T-cell (primary cell): ENCODE measurements at regions not wholly inside any gene's neighbourhood (a gene's known extent, or its start where the extent isn't known, plus 50 kb on each side); places are given as distances from the start of the nearest gene placed in this dataset.
A peak's percentile ranks its signal among the peaks of the same experiment; 100 is the strongest.
"Not testable (repeated sequence)": the region's sequence is repeated elsewhere in the genome, so short reads cannot be mapped to it uniquely, and the experiment has no call there.

ENCODE experiments used
- ATAC-seq, 4 experiments: fragments of 200-7000 bp in 3 of 4; fragments of 150-1000 bp in 1 of 4; cut with Tn5 transposase; replicated peaks in 1 of 4; 1 replicate in 3 of 4; 2 replicates in 1 of 4; pipeline ENCODE4 v1.10.0; 2021; ENCODE audit warnings: moderate library complexity in 3 of 4, mild to moderate bottlenecking in 2 of 4, moderate number of reproducible peaks in 1 of 4
- CTCF ChIA-PET, 2 donors: fragments of 300-600 bp; sonication (Branson Sonifier 250); formaldehyde crosslinking; loops; one replicate each; lab custom pipeline; 2022; ENCODE audit warnings: antibody characterized with exemption in 2 of 2; lab: Charles Lee
- POLR2A ChIA-PET, 2 donors: fragments of 300-600 bp; sonication (Branson Sonifier 250); formaldehyde crosslinking; loops; one replicate each; lab custom pipeline; 2022; ENCODE audit warnings: antibody characterized with exemption in 2 of 2; lab: Charles Lee
- DNase-seq, 35 experiments: peaks; one replicate each; pipeline versions ENCODE4 v3.0.0 to v3.0.0-alpha.2; 2013 to 2023
- H3K27ac ChIP-seq: one replicate; pipeline ENCODE4 v1.5.1; 2013; ENCODE audit warnings: low read length
- H3K27me3 ChIP-seq, 2 experiments: replicated peaks in 1 of 2; 1 replicate in 1 of 2; 2 replicates in 1 of 2; pipeline versions ENCODE4 v1.6.1 to v1.7.0; 2013; ENCODE audit warnings: low read length in 1 of 2, mixed read lengths in 1 of 2; ENCODE audit not compliant: control insufficient read depth in 2 of 2, insufficient read depth in 2 of 2; ENCODE audit errors: extremely low read depth in 1 of 2
- H3K36me3 ChIP-seq, 2 donors: 1 replicate in 1 of 2; 2 replicates in 1 of 2; pipeline versions ENCODE4 v1.6.1 to v1.7.0; 2013; ENCODE audit warnings: low read length in 1 of 2; ENCODE audit not compliant: control insufficient read depth in 2 of 2, insufficient read depth in 1 of 2; ENCODE audit errors: extremely low read depth in 1 of 2
- H3K4me1 ChIP-seq, 2 experiments: 1 replicate in 1 of 2; 2 replicates in 1 of 2; pipeline versions ENCODE4 v1.6.1 to v1.7.0; 2013; ENCODE audit warnings: low read length in 2 of 2, mixed read lengths in 1 of 2; ENCODE audit not compliant: insufficient read depth in 2 of 2, control insufficient read depth in 1 of 2; ENCODE audit errors: extremely low read depth in 1 of 2
- H3K4me3 ChIP-seq, 2 donors: 1 replicate in 1 of 2; 2 replicates in 1 of 2; pipeline versions ENCODE4 v1.5.1 to v1.7.0; 2013; ENCODE audit warnings: mild to moderate bottlenecking in 2 of 2, low read length in 1 of 2, moderate library complexity in 1 of 2; ENCODE audit not compliant: control insufficient read depth in 1 of 2; ENCODE audit errors: extremely low read depth in 1 of 2
- H3K9me3 ChIP-seq: 2 replicates; pipeline ENCODE4 v1.7.0; 2013
- H3K27ac Mint-ChIP-seq, 2 donors: one replicate each; pipeline ENCODE4 v1.8.0; 2020 to 2021; ENCODE audit warnings: mild to moderate bottlenecking in 2 of 2, mixed read lengths in 2 of 2
- H3K27me3 Mint-ChIP-seq, 2 donors: one replicate each; pipeline ENCODE4 v1.8.0; 2021 to 2022; ENCODE audit warnings: mixed read lengths in 2 of 2
- H3K36me3 Mint-ChIP-seq: one replicate; pipeline ENCODE4 v1.8.0; 2021; ENCODE audit warnings: mixed read lengths
- H3K4me1 Mint-ChIP-seq, 3 donors: one replicate each; pipeline ENCODE4 v1.8.0; 2020 to 2022; ENCODE audit warnings: mixed read lengths in 3 of 3, mild to moderate bottlenecking in 1 of 3
- H3K4me3 Mint-ChIP-seq, 3 donors: one replicate each; pipeline ENCODE4 v1.8.0; 2020 to 2022; ENCODE audit warnings: mild to moderate bottlenecking in 3 of 3, mixed read lengths in 3 of 3, moderate library complexity in 3 of 3
- H3K9me3 Mint-ChIP-seq, 3 donors: one replicate each; pipeline ENCODE4 v1.8.0; 2020 to 2022; ENCODE audit warnings: mixed read lengths in 3 of 3
- WGBS: methylation state at CpG from one replicate; pipeline ENCODE4 v1.1.5; 2013; ENCODE audit warnings: missing lambda C conversion rate; ENCODE audit not compliant: insufficient coverage; 5-methylcytosine and 5-hydroxymethylcytosine counted together

DNA sequence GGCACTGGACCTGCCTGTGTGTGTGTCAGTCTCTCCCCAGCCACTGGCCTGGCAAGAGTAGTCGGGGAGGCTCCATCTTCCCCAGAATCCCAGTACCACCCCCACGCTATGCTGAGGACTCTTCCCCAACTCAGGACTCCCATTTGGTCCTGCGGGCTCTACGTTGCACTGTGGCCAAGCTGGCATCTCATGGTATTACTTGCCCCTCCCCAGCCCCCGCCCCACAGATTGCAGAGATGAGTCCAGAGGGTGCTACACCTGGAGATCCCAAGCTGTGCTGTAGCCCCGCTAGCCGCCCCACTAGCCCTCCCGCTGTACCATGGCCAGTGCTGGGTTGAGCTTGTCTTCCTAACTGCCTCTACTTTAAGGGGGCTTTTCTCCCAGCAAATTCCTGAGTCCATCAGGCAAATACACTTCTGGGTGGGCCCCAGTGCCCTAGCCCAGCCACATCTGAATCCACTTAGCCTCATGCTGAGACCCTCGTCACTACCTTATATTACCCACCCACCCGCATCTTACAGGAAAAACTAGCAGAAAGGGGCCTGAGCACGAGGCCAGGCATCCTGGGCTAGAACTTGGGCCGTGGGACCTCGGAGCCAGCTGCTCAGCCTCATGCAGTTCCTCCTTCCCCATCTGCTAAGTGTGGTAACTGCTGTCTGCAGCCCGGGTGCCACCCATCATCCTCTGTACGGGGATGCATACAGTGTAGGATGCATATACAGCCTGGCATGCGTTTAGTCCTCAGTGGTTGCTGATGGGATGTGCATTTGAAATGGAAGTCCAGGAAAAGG is 65.8 kb upstream of the CACUL1 start:
- no peaks in the 10 kb centered on the region for H3K4me1 Mint-ChIP-seq
- Histone ChIP-seq H3K4me1 (no peaks in the 10 kb centered on the region), H3K27me3 (peaks cover 0 to 14% of the 10 kb centered on the region in 2 experiments), H3K9me3 (no peaks in the 10 kb centered on the region), H3K36me3 (no peaks in the 10 kb centered on the region), H3K27ac (no peak overlapping the region), H3K4me3 (no peak overlapping the region)
- no peaks in the 10 kb centered on the region for H3K9me3 Mint-ChIP-seq
- CTCF ChIA-PET = no interaction called here
- no peaks in the 10 kb centered on the region for H3K27me3 Mint-ChIP-seq
- H3K4me3 Mint-ChIP-seq = no peak overlapping the region
- POLR2A ChIA-PET = no interaction called here
- 79% methylated on average over 12 of the region's 16 CpGs for WGBS
- DNase-seq (no peak), ATAC-seq (no peak)
- no peaks in the 10 kb centered on the region for H3K36me3 Mint-ChIP-seq
- no peak overlapping the region for H3K27ac Mint-ChIP-seq

DNA sequence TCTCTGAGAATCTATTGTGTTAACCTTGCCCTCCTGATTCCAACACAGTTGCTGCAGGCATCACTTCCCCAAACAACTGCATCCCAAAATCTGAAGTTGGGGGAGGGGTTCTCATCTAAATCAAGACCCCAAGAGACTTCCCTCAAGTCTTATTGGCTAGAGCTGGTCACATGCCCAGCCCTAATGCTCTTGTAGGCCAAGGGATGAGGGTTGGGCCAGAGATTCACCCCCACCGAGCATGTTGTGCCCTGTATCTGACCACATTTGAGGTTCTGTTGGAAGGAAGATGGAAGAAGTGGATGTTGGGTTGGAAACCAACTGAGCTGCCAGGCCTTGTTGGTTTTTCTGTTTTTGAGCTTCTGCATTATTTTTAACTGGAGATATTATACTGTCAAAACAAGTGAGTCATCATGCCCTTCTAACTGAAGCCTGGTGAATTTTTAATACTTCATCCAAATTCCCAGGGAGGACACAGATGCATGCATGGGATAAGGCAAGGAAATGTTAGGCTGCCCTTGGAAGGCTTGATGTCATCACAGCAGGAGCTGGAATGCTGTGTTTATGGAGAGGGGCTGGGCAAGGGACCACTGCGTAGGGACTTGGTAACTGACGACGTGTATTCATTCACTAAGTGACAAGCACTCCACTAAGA is 68.6 kb upstream of the CACUL1 start:
- Histone ChIP-seq H3K27ac (no peak overlapping the region), H3K27me3 (peaks cover 0 to 12% of the 10 kb centered on the region in 2 experiments), H3K4me3 (no peak overlapping the region), H3K4me1 (no peaks in the 10 kb centered on the region), H3K36me3 (no peaks in the 10 kb centered on the region), H3K9me3 (no peaks in the 10 kb centered on the region)
- Mint-ChIP-seq H3K36me3 (no peaks in the 10 kb centered on the region), H3K27me3 (no peaks in the 10 kb centered on the region), H3K27ac (no peak overlapping the region), H3K4me1 (no peaks in the 10 kb centered on the region), H3K4me3 (no peak overlapping the region), H3K9me3 (peaks cover 0 to 3% (median 0%) of the 10 kb centered on the region in 3 donors)
- POLR2A ChIA-PET = no interaction called here
- no peak for DNase-seq
- ATAC-seq = no peak
- 63% methylated on average over 1 of the region's 4 CpGs for WGBS
- CTCF ChIA-PET = no interaction called here

DNA sequence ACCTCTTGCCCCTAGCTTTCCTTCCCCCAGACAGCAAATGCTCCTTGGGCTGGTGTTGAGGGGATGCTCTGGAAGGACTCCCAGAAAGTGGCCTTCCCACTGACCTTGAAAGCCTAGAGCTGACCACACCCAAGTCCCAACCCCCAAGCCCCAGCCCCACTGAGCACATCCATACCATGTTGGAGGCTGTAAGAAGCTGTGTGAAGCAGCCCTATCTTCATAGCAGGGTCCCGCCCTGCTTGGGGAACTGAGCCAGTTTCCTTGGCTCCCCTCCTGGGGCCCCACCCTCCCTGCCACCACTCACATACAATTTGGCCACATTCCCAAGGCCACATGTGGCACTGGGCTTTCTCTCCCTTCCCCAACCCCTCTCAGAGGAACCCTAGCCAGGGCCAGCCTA is 72.3 kb upstream of the CACUL1 start:
- ChIA-PET CTCF (interaction anchor here in 1 of 2 donors (0.7 kb wide), 1 partner anchor 14 kb away, joined by 3 read pairs; no protein-coding TSS in a partner anchor), POLR2A (no interaction called here)
- ATAC-seq (no peak), DNase-seq (no peak)
- Histone ChIP-seq H3K4me1 (no peaks in the 10 kb centered on the region), H3K36me3 (no peaks in the 10 kb centered on the region), H3K9me3 (no peaks in the 10 kb centered on the region), H3K27ac (no peak overlapping the region), H3K27me3 (peaks cover 0 to 9% of the 10 kb centered on the region in 2 experiments), H3K4me3 (no peak overlapping the region)
- H3K4me1 Mint-ChIP-seq = peaks cover 2 to 4% (median 3%) of the 10 kb centered on the region in 3 donors
- peaks cover 0 to 2% of the 10 kb centered on the region in 2 donors for H3K27me3 Mint-ChIP-seq
- no peaks in the 10 kb centered on the region for H3K36me3 Mint-ChIP-seq
- H3K27ac Mint-ChIP-seq = no peak overlapping the region
- peaks cover 0 to 3% (median 0%) of the 10 kb centered on the region in 3 donors for H3K9me3 Mint-ChIP-seq
- no CpG with 5 or more reads among the region's 1 CpG for WGBS
- H3K4me3 Mint-ChIP-seq = no peak overlapping the region

DNA sequence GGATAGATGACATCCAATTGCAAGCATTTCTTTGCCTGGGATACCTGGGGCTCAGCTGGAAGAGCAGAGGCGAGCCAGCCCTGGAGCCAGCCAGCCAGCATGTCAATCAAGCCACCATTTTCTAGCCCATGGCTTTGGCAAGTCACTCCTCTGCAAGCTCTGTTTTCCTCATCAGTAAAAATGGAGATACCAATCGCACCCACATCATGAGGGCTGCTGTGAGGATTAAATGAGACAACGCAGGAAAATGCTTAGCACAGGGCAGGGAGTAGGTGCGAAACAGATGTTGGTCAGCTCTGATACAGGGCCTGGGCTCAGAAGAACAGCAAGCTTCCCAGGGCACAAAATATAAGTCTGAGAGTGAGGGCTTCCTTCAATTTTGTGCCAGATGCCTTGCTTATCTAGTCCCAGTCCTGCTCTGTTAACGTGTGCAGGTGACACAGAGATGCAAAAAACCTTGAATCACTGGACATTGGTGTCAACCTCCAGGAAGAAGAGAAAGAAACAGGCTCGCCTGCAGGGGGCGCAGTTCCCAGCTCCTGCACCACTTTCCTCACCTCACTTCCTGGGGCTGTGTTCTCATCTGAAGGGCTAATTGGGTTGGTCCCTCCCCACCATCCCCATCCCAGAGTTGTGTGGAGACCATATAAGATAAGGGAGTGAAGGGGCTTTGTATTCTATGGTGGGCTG is 72.8 kb upstream of the CACUL1 start:
- Mint-ChIP-seq H3K27ac (no peak overlapping the region), H3K4me1 (peaks cover 7 to 9% (median 8%) of the 10 kb centered on the region in 3 donors), H3K36me3 (no peaks in the 10 kb centered on the region), H3K9me3 (peaks cover 0 to 3% (median 0%) of the 10 kb centered on the region in 3 donors), H3K4me3 (no peak overlapping the region), H3K27me3 (peaks cover 0 to 2% of the 10 kb centered on the region in 2 donors)
- ATAC-seq = no peak
- DNase-seq = no peak
- Histone ChIP-seq H3K9me3 (no peaks in the 10 kb centered on the region), H3K36me3 (no peaks in the 10 kb centered on the region), H3K4me3 (no peak overlapping the region), H3K27ac (no peak overlapping the region), H3K4me1 (peaks cover 0 to 3% of the 10 kb centered on the region in 2 experiments), H3K27me3 (peaks cover 0 to 9% of the 10 kb centered on the region in 2 experiments)
- 100% methylated on average over 4 of the region's 7 CpGs for WGBS
- ChIA-PET POLR2A (no interaction called here), CTCF (interaction anchor here in 1 of 2 donors (0.7 kb wide), 1 partner anchor 13 kb away, joined by 3 read pairs; no protein-coding TSS in a partner anchor)

DNA sequence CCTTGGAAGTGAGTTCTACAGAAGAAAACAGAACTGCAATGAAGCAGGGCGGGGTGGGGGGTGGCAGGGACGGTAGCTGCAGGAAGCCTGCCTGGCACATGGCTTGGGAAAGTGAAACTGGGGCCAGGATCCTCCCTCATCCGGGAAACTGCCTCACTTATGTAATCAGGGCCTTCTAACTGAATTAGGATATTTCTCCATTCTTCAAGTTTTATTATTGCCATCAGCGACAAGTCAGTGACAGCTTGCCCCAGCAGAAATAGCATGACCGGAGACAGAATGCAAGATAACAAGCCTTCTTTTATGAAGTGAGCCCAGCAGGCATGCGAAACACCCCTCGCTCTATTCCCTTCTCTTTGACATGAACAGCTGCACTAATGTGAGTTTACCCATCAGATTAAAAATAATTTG is 77.5 kb upstream of the CACUL1 start:
- no peak overlapping the region for H3K27ac ChIP-seq
- Mint-ChIP-seq H3K27me3 (peaks cover 0 to 2% of the 10 kb centered on the region in 2 donors), H3K4me3 (peak overlapping the region in 1 of 3 donors; percentile 31), H3K27ac (no peak overlapping the region), H3K36me3 (no peaks in the 10 kb centered on the region), H3K4me1 (peaks cover 7 to 9% (median 8%) of the 10 kb centered on the region in 3 donors), H3K9me3 (peaks cover 0 to 3% (median 0%) of the 10 kb centered on the region in 3 donors)
- WGBS = 28% methylated on average over 4 of the region's 7 CpGs
- no peaks in the 10 kb centered on the region for H3K36me3 ChIP-seq
- DNase-seq = peak in 2 of 35 experiments; percentile 2 to 20
- CTCF ChIA-PET = no interaction called here
- POLR2A ChIA-PET = no interaction called here
- H3K4me1 ChIP-seq = peaks cover 0 to 3% of the 10 kb centered on the region in 2 experiments
- no peak for ATAC-seq
- peaks cover 0 to 9% of the 10 kb centered on the region in 2 experiments for H3K27me3 ChIP-seq
- no peak overlapping the region for H3K4me3 ChIP-seq
- no peaks in the 10 kb centered on the region for H3K9me3 ChIP-seq

DNA sequence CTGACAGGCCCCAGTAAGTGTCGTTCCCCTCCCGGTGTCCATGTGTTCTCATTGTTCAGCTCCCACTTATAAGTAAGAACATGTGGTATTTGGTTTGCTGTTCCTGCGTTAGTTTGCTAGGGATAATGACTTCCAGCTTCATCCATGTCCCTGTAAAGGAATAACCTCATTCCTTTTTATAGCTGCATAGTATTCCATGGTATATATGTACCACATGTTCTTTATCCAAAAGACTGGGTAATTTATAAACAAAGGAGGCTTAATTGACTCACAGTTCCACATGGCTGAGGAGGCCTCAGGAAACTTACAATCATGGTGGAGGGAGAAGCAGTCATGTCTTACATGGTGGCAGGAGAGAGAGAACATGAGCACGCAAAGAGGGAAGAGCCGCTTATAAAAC is 79.6 kb upstream of the CACUL1 start:
- ATAC-seq, H3K27me3 ChIP-seq, H3K27me3 Mint-ChIP-seq, H3K4me1 Mint-ChIP-seq, POLR2A ChIA-PET, H3K4me1 ChIP-seq, H3K27ac Mint-ChIP-seq, H3K27ac ChIP-seq, H3K9me3 ChIP-seq, H3K9me3 Mint-ChIP-seq, H3K4me3 ChIP-seq, H3K36me3 Mint-ChIP-seq, H3K4me3 Mint-ChIP-seq, DNase-seq, H3K36me3 ChIP-seq: not testable (repeated sequence)
- WGBS = no CpG with 5 or more reads among the region's 5 CpGs
- CTCF ChIA-PET = interaction anchor here in 1 of 2 donors (0.7 kb wide), 1 partner anchor 14 kb away, joined by 3 read pairs; no protein-coding TSS in a partner anchor
